ENCODE measurements at regions not wholly inside any gene's neighbourhood (a gene's known extent, or its start where the extent isn't known, plus 50 kb on each side); places are given as distances from the start of the nearest gene placed in this dataset.

DNA sequence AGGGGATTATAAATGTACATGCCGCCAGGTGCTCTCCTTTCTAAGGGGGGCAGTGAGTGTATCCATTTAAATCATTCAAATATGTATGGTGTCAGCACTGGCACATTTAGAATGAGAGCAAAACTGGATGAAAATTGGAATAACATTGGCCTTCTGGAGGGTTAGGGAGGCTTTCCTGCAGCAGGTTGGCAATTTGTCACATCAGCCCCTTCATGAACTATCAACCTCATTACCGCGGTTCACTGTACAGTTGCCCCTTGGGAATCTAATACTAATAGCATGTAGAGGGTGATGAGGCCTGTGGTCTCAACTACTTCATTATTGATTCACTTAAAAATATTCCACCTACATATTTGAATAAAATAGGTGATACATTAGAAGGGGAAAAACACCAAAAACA, 117.9 kb downstream of the PDHA2 start:
- DNase-seq (ENCODE audit: low read depth, low spot score), result no peak
- H3K27me3 Mint-ChIP-seq (ENCODE audit: low read depth), result no peaks in the 10 kb centered on the region
- H3K36me3 Mint-ChIP-seq (ENCODE audit: low read depth), result no peaks in the 10 kb centered on the region
- no peaks in the 10 kb centered on the region for H3K4me1 Mint-ChIP-seq
- H3K27ac Mint-ChIP-seq (ENCODE audit: unreplicated experiment), result no peak overlapping the region
- no peaks in the 10 kb centered on the region for H3K9me3 Mint-ChIP-seq
- TF ChIP-seq, protein P1, sequence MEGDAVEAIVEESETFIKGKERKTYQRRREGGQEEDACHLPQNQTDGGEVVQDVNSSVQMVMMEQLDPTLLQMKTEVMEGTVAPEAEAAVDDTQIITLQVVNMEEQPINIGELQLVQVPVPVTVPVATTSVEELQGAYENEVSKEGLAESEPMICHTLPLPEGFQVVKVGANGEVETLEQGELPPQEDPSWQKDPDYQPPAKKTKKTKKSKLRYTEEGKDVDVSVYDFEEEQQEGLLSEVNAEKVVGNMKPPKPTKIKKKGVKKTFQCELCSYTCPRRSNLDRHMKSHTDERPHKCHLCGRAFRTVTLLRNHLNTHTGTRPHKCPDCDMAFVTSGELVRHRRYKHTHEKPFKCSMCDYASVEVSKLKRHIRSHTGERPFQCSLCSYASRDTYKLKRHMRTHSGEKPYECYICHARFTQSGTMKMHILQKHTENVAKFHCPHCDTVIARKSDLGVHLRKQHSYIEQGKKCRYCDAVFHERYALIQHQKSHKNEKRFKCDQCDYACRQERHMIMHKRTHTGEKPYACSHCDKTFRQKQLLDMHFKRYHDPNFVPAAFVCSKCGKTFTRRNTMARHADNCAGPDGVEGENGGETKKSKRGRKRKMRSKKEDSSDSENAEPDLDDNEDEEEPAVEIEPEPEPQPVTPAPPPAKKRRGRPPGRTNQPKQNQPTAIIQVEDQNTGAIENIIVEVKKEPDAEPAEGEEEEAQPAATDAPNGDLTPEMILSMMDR (conservative IDR thresholded peaks at IDR 0.05), result no peak
- no peak overlapping the region for H3K4me3 Mint-ChIP-seq

DNA sequence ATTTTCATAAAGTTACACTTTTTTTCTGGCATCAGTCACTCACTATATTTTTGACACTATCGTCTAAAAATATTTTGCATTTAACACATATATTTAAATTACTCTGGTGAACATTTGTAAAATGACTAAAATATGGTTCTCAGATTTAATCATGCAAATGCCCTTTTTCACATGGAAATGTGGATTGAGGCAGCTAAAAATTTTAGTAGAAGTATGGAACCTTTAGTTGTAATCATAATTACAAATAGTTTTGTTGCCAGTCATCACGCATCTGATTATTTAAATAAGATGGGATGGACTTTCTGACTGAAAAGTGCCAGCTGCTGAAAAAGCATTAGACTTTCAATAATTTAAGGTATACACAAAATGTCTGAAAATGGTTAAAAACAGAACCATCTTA, 119.3 kb downstream of the PDHA2 start:
- H3K36me3 Mint-ChIP-seq (ENCODE audit: low read depth), result no peaks in the 10 kb centered on the region
- H3K27me3 Mint-ChIP-seq (ENCODE audit: low read depth), result no peaks in the 10 kb centered on the region
- H3K4me1 Mint-ChIP-seq, result no peaks in the 10 kb centered on the region
- DNase-seq (ENCODE audit: low read depth, low spot score), result no peak
- H3K27ac Mint-ChIP-seq (ENCODE audit: unreplicated experiment), result no peak overlapping the region
- no peaks in the 10 kb centered on the region for H3K9me3 Mint-ChIP-seq
- TF ChIP-seq, protein P1 (conservative IDR thresholded peaks at IDR 0.05), result no peak
- H3K4me3 Mint-ChIP-seq, result no peak overlapping the region

DNA sequence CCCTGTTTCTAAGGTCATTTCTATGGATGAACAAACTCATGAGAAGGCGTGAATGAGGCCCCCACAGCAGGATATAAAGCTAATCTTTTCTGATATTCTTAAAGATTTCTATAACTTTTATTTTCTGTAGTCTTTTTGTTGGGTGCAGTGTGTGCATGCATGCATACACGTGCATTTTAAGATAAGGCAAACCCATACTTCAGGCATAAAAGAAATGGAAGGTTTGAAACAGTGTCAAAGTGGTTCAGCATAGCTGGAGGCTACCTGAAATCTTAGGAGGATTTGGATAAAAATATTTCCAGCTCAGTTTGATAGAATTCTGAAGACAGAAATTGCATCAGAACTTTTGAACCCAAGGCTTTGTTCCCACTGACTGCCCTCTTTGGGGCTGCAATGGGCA, 119.7 kb downstream of the PDHA2 start:
- Mint-ChIP-seq H3K27me3 (ENCODE audit: low read depth) (no peaks in the 10 kb centered on the region), H3K4me3 (no peak overlapping the region), H3K36me3 (ENCODE audit: low read depth) (no peaks in the 10 kb centered on the region), H3K9me3 (no peaks in the 10 kb centered on the region), H3K4me1 (no peaks in the 10 kb centered on the region), H3K27ac (ENCODE audit: unreplicated experiment) (no peak overlapping the region)
- no peak for DNase-seq (ENCODE audit: low read depth, low spot score)
- TF ChIP-seq, protein P1 (conservative IDR thresholded peaks at IDR 0.05), result no peak

DNA sequence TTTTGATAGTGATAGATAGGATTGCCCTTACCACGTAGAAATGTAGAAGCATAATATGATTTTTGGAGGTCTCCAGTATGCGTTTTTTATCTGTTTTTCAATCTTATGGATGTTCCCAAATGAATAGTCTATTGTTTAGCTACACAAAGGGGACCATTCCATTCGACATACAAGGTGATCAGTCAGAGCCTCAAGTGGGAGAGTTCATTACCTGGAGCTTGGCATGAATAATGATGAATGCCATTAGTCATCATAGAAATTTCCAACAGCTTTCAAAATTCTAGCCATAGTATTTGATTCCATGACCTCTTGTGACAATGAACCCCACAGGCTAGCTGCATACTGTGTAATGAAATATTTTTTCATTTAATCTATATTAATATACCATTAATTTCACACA, 123.6 kb downstream of the PDHA2 start:
- Mint-ChIP-seq H3K9me3 (peaks cover 5% of the 10 kb centered on the region), H3K36me3 (ENCODE audit: low read depth) (no peaks in the 10 kb centered on the region), H3K27ac (ENCODE audit: unreplicated experiment) (no peak overlapping the region), H3K4me1 (no peaks in the 10 kb centered on the region), H3K27me3 (ENCODE audit: low read depth) (no peaks in the 10 kb centered on the region), H3K4me3 (no peak overlapping the region)
- DNase-seq (ENCODE audit: low read depth, low spot score), result no peak
- TF ChIP-seq, protein P1 (conservative IDR thresholded peaks at IDR 0.05), result no peak

DNA sequence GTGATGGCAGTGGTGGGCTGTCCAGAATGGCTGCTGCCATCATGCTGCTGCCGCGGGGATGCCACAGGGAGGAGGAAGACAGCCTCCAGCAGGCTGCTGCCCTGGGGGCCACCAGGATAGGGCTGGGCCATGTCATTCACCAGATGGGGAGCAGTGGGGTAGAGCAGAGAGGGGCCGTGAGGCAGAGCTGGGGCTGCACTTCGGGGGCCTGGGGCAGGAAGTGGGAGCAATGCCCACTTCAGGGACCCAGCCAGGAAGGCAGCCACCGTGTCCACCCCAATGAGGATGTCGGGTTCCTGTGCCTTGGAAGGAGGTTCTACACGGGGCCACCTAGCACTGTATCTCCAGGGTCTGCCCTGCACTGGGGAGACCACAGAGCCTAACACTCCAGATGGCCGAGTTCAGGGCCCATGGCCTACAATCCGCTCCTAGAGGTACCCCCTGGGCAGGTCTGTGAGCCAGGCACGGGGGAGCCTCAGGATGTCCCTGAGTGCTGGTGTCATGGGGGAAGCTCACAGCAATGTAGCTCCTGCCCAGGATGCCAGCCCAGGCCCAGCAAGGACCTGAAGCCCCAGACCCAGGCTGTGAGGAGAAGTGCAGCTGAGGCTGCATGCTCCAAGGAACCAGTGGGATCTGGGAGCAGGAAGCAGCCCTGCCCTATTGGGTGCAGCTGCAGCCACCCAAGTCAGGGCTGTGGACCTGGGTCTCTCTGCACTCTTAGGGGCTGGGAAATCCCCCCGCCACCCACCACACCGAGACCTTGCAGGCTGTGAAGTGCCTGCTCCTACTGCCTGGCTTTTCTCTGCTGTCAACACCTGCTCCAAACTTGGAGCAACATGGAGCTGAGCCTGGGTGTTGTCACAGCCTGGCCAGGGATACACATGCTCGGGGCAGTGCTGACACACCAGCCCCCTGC, 140.3 kb downstream of the PDHA2 start:
- Mint-ChIP-seq H3K27me3 (ENCODE audit: low read depth) (no peaks in the 10 kb centered on the region), H3K4me3 (no peak overlapping the region), H3K9me3 (peaks cover 4% of the 10 kb centered on the region), H3K27ac (ENCODE audit: unreplicated experiment) (peak overlapping the region; percentile 24), H3K4me1 (peaks cover 12% of the 10 kb centered on the region), H3K36me3 (ENCODE audit: low read depth) (no peaks in the 10 kb centered on the region)
- TF ChIP-seq, protein P1 (conservative IDR thresholded peaks at IDR 0.05), result no peak
- DNase-seq (ENCODE audit: low read depth, low spot score), result no peak

Measured in neural crest cell (in vitro differentiated cells).